LNCAP (cell line): ENCODE measurements at regions not wholly inside any gene's neighbourhood (a gene's known extent, or its start where the extent isn't known, plus 50 kb on each side); places are given as distances from the start of the nearest gene placed in this dataset.

Source experiments
- CTCF ChIP-seq: fragments of 450-650 bp; IDR thresholded peaks from 2 replicates; pipeline ENCODE4 v1.5.1; 2017; ENCODE audit warnings: mild to moderate bottlenecking

GRCh38 chr6:54640911-54641310 is 205.7 kb upstream of the FAM83B start:
- no peak for TF ChIP-seq CTCF

GRCh38 chr6:54646069-54646950 is 200.3 kb upstream of the FAM83B start:
- TF ChIP-seq CTCF = no peak

GRCh38 chr6:54646951-54647664 is 199.5 kb upstream of the FAM83B start:
- no peak for TF ChIP-seq CTCF

GRCh38 chr6:54654381-54654780 is 192.2 kb upstream of the FAM83B start:
- TF ChIP-seq CTCF = no peak

- no peak for TF ChIP-seq CTCF
These were observed 191.4 kb upstream of the FAM83B start for GRCh38 chr6:54655162-54655561.

GRCh38 chr6:54665278-54665677 is 181.3 kb upstream of the FAM83B start:
- no peak for TF ChIP-seq CTCF

- TF ChIP-seq CTCF = no peak
These were observed 166.0 kb upstream of the FAM83B start for GRCh38 chr6:54680531-54680930.
